ENCODE measurements at regions not wholly inside any gene's neighbourhood (a gene's known extent, or its start where the extent isn't known, plus 50 kb on each side); places are given as distances from the start of the nearest gene placed in this dataset.

DNA sequence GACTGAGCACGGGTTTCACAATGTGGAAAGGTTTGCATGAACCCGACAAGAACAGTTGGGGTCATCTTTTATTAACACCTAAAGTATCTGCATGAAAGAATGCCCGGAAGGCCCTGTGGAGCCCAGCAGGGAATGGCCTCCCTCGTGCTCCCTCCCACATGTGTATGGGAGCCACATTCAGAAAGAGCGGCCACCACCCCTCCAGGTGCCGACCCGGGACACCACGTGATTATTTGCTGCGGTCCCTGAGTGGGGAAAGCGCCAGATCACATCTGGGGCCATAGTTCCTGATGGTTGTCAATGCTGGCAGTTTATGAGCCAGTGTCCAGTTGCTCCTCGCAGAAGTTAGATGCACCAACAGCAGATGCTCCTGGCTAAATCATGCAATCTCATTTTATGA lies 571.4 kb downstream of the TCERG1L start:
- H3F3A ChIP-seq (ENCODE audit: insufficient read depth, low read length) = no peaks in the 10 kb centered on the region
- no peaks in the 10 kb centered on the region for H3K4me1 ChIP-seq (ENCODE audit: insufficient read depth, low read length, severe bottlenecking)
- H4K20me1 ChIP-seq (ENCODE audit: insufficient read depth, low read length) = no peaks in the 10 kb centered on the region
- H3K9ac ChIP-seq (ENCODE audit: low read length) = no peak overlapping the region
- H3K4me2 ChIP-seq (ENCODE audit: low read length) = no peak overlapping the region
- no peaks in the 10 kb centered on the region for H3K27me3 ChIP-seq (ENCODE audit: insufficient read depth, low read length)
- no peak for TF ChIP-seq EZH2 (IDR thresholded peaks at IDR 0.05; ENCODE audit: borderline replicate concordance, low read length)
- TF ChIP-seq, protein P1, sequence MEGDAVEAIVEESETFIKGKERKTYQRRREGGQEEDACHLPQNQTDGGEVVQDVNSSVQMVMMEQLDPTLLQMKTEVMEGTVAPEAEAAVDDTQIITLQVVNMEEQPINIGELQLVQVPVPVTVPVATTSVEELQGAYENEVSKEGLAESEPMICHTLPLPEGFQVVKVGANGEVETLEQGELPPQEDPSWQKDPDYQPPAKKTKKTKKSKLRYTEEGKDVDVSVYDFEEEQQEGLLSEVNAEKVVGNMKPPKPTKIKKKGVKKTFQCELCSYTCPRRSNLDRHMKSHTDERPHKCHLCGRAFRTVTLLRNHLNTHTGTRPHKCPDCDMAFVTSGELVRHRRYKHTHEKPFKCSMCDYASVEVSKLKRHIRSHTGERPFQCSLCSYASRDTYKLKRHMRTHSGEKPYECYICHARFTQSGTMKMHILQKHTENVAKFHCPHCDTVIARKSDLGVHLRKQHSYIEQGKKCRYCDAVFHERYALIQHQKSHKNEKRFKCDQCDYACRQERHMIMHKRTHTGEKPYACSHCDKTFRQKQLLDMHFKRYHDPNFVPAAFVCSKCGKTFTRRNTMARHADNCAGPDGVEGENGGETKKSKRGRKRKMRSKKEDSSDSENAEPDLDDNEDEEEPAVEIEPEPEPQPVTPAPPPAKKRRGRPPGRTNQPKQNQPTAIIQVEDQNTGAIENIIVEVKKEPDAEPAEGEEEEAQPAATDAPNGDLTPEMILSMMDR (IDR thresholded peaks at IDR 0.05; ENCODE audit: low read length) = no peak
- no peaks in the 10 kb centered on the region for H3K9me2 ChIP-seq (ENCODE audit: low read depth, low read length)
- no peaks in the 10 kb centered on the region for H3K79me2 ChIP-seq (ENCODE audit: insufficient read depth, low read length)
- no peak overlapping the region for H3K27ac ChIP-seq (ENCODE audit: low read depth, low read length, poor library complexity, severe bottlenecking)
- no peaks in the 10 kb centered on the region for H3K36me3 ChIP-seq (ENCODE audit: insufficient read depth, low read length)
- no peak overlapping the region for H2AFZ ChIP-seq (ENCODE audit: low read length)
- no peak overlapping the region for H3K4me3 ChIP-seq (ENCODE audit: low read depth, low read length, poor library complexity, severe bottlenecking)
- H3K9me3 ChIP-seq (ENCODE audit: low read length) = no peaks in the 10 kb centered on the region

DNA sequence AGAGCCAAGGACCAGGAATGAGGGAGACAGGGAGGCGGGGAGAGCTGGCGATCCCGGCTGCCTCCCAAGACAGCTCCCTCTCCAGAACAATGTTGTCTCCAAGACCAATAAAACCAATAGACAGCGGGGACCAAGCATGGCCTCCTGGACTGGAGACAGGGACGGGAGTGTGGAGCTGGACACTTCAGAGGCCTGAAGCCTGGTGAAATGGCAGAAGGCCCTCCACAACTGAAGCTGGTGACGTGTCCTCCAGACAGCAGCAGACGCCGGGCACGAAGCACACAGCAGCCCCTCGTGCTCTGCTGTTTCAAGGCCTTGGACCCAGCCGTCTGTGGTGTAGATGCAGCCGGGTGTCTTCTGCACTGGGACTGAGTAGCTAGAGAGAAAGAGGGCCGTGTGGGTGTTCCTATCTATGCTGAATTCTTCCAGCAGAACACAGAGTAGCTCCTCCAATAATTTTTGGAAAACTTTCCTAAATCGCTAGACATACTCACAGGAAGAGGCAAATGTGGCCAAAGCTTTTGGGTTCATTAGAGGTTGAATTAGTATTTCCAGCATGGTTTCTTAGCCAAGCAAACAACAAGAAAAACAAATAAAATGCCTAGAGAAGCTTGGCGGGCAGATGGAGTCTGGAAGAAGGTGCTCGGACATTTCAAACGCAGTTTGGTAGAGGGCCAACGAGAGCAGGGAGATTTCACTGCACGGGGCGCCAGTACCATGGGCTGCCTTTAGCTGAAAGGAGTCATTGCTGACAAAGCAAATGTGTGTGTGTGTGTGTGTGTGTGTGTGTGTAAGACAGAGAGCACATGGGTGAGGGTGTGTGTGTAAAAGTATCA lies 570.4 kb downstream of the TCERG1L start:
- no peak overlapping the region for H2AFZ ChIP-seq (ENCODE audit: low read length)
- H3K4me1 ChIP-seq (ENCODE audit: insufficient read depth, low read length, severe bottlenecking) = no peaks in the 10 kb centered on the region
- no peak overlapping the region for H3K4me3 ChIP-seq (ENCODE audit: low read depth, low read length, poor library complexity, severe bottlenecking)
- H3K79me2 ChIP-seq (ENCODE audit: insufficient read depth, low read length) = no peaks in the 10 kb centered on the region
- H4K20me1 ChIP-seq (ENCODE audit: insufficient read depth, low read length) = no peaks in the 10 kb centered on the region
- H3K4me2 ChIP-seq (ENCODE audit: low read length) = no peak overlapping the region
- TF ChIP-seq, protein P1 (IDR thresholded peaks at IDR 0.05; ENCODE audit: low read length) = no peak
- TF ChIP-seq EZH2 (IDR thresholded peaks at IDR 0.05; ENCODE audit: borderline replicate concordance, low read length) = no peak
- no peaks in the 10 kb centered on the region for H3F3A ChIP-seq (ENCODE audit: insufficient read depth, low read length)
- H3K9me2 ChIP-seq (ENCODE audit: low read depth, low read length) = no peaks in the 10 kb centered on the region
- H3K9ac ChIP-seq (ENCODE audit: low read length) = no peak overlapping the region
- no peaks in the 10 kb centered on the region for H3K9me3 ChIP-seq (ENCODE audit: low read length)
- H3K27me3 ChIP-seq (ENCODE audit: insufficient read depth, low read length) = no peaks in the 10 kb centered on the region
- no peak overlapping the region for H3K27ac ChIP-seq (ENCODE audit: low read depth, low read length, poor library complexity, severe bottlenecking)
- no peaks in the 10 kb centered on the region for H3K36me3 ChIP-seq (ENCODE audit: insufficient read depth, low read length)

DNA sequence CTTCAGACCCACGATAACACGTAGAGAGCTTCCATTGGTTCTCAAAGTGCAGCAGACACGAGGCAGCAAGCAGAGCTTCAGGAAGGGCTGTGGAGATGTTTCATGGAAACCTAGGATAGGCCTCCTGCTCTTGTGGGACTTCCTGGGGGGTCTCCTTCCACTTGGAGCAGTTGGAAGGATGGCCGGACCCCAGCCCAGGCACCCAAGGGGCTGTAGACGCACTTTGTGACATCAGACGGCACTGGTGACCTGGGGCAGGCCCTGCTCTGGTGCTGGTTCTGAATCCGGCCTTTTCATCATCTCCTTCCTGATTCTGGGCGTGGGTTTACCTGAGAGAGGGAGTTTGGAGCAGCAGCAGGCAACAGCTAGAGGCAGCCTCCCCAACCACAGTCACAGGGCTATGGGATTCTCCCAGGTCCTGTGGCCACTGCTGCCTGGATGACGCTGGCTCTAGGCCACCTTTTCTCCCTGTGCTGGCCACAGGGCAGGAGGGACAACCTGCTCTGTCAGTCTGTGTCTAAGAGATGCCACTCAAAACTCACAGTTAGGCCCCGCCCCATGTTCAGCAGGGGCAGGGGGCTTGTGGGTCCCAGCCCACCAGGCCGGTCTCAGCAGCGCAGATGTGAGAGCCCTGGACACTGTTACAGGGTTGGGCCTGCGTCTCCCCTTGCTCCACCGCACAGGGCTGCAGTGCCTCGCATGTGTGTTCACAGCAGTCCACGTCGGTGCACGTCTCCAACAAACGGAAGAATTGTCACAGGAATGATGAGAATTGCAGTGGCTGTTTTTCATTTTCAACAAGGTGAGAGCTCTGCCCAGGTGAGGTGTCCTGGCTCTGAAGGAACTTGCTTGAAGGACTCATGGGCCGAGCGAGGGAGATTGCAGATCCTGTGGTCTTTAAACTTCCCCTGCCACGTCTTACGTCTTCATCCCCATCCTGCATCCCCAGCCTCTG lies 569.3 kb downstream of the TCERG1L start:
- Histone ChIP-seq H3K9ac (ENCODE audit: low read length) (no peak overlapping the region), H2AFZ (ENCODE audit: low read length) (no peak overlapping the region)

More for the DNA sequence above, 569.3 kb downstream of the TCERG1L start:
- Histone ChIP-seq H3K27me3 (ENCODE audit: insufficient read depth, low read length) (no peaks in the 10 kb centered on the region), H3K9me2 (ENCODE audit: low read depth, low read length) (no peaks in the 10 kb centered on the region), H3K4me2 (ENCODE audit: low read length) (no peak overlapping the region), H4K20me1 (ENCODE audit: insufficient read depth, low read length) (no peaks in the 10 kb centered on the region), H3K9me3 (ENCODE audit: low read length) (no peaks in the 10 kb centered on the region), H3K4me3 (ENCODE audit: low read depth, low read length, poor library complexity, severe bottlenecking) (no peak overlapping the region), H3K27ac (ENCODE audit: low read depth, low read length, poor library complexity, severe bottlenecking) (no peak overlapping the region), H3K79me2 (ENCODE audit: insufficient read depth, low read length) (no peaks in the 10 kb centered on the region), H3F3A (ENCODE audit: insufficient read depth, low read length) (no peaks in the 10 kb centered on the region), H3K4me1 (ENCODE audit: insufficient read depth, low read length, severe bottlenecking) (no peaks in the 10 kb centered on the region), H3K36me3 (ENCODE audit: insufficient read depth, low read length) (no peaks in the 10 kb centered on the region)
- TF ChIP-seq, protein P1 (IDR thresholded peaks at IDR 0.05; ENCODE audit: low read length) = no peak
- no peak for TF ChIP-seq EZH2 (IDR thresholded peaks at IDR 0.05; ENCODE audit: borderline replicate concordance, low read length)
